GM21360 (cell line): ENCODE measurements at regions not wholly inside any gene's neighbourhood (a gene's known extent, or its start where the extent isn't known, plus 50 kb on each side); places are given as distances from the start of the nearest gene placed in this dataset.

Experiments
- ATAC-seq: cut with Tn5 transposase; IDR thresholded peaks from one replicate; pipeline ENCODE4 v1.9.1; 2021; ENCODE audit warnings: mild to moderate bottlenecking, moderate library complexity; ENCODE audit not compliant: unreplicated experiment

DNA sequence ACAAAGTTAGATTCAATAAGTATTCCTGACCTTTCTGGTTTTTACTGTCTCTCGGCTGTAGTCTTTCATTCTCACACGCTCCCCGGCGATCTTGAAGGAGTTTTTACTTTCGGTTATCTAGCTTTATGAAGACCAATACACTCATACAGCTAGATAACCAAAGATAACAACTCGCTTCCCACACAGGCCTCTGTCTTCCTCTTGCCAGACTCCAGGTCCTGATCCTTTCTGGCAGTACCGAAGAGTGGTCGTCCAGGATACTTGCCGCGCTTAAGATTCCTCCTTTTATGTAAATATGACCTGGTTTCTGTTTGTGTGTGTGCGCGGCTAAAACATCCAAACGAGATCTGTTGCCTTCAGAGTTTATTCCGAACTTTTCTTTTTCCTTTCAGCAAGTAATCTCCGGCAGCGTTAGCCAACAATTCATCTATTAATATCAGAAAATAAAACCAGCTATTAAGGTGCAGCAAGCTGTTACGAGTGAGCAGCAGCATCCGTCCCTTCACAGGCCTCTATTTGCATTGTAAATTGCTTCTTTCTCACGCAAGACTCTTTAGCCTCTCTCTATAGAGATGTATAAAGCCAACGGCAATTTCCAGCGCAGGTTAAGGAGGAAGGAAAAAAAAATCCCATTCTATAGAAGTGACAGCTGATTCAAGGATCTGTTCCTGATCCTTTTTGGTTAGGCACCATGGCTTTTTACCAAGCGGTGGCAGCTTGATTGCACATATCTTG lies 216.1 kb downstream of the MEF2C start:
- peak; percentile 56 for ATAC-seq

DNA sequence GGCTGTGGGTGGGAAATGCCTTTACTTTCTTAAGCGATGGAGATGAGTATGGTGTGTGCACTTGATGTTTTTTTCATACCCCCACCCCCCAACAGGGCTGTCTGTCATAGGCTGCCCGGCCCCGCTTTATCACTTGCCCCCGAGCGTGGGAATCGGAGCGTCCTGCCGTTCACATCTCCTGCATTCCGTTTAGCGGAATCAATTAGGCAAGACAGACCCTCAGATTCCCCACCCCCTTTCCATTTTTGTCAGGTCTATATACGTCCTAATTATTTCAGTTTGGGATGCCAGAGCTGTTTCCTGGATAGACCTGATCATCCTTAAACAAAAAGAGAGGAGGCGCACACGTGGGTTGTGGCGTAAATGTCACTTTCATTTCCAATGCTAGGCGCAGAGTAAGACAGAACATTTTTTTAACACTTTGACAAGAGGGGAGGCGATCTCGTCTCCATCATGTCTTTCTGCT lies 217.2 kb downstream of the MEF2C start:
- ATAC-seq: no peak

DNA sequence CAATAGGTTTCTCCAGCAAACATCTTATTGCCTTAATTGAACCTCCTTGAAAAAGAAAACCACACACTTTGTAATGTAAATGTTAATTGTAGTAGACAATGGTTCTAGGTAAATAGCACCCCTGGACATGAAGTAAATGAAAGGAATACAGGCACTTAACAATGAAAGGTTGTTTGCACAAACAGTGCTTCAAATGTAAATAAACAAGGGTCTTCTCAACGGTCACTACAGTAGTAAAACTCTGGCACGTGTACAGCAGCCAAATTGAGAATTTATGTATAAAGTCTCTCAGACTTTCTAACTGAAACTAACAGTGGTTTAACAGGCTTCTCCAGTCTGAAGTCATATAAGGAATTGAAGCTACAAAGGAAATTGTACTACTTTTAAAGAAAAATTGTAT lies 218.3 kb downstream of the MEF2C start:
- ATAC-seq: no peak

DNA sequence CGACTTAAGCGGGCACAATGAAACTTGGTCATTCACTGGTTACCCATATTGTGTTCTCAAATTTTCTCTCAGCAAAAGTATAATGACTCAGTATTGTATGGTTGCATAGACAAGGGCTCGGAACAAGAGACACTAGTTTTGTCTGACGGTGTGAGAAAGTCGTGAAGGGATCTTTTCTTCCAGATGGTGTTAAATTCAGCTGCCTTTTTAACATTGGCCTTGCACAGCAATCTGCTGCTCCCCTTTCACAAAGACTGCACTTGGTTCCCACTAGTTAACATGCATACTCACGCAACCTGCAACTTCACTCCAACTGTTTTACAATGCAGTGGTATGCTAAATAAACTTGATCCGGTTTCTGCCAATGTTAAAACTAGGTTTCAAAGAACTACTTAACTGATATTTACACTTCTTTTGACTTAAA lies 219.2 kb downstream of the MEF2C start:
- ATAC-seq: no peak

GRCh38 chr5:88662846-88663245 lies 220.1 kb downstream of the MEF2C start:
- no peak for ATAC-seq

DNA sequence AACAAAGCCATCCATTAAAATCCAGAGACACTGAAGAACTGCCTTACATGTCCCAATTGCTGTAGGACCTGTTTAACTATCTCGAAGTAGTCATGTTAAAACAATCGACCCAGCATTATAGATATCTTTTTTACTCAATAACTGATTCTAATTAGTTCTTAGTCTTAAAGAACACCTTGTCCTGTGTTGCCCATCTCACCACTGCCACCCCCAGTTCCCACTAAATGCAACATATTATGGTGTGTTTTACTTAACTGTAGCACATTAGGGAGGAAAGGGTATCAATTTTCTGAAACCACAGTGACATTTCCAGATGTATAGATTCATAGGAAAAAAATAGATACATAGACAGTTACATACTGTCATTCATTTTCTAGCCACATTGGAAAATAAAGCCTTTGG lies 221.2 kb downstream of the MEF2C start:
- no peak for ATAC-seq

- peak; percentile 68 for ATAC-seq
Observed at GRCh38 chr5:88660947-88661805, 221.8 kb downstream of the MEF2C start.

GRCh38 chr5:88660264-88660946 lies 222.6 kb downstream of the MEF2C start:
- ATAC-seq: peak; percentile 41

- peak; percentile 47 for ATAC-seq
Observed at GRCh38 chr5:88659529-88660263, 223.3 kb downstream of the MEF2C start.

GRCh38 chr5:88658886-88659285 lies 224.1 kb downstream of the MEF2C start:
- ATAC-seq: no peak

GRCh38 chr5:88657906-88658775 lies 224.8 kb downstream of the MEF2C start:
- ATAC-seq: no peak

DNA sequence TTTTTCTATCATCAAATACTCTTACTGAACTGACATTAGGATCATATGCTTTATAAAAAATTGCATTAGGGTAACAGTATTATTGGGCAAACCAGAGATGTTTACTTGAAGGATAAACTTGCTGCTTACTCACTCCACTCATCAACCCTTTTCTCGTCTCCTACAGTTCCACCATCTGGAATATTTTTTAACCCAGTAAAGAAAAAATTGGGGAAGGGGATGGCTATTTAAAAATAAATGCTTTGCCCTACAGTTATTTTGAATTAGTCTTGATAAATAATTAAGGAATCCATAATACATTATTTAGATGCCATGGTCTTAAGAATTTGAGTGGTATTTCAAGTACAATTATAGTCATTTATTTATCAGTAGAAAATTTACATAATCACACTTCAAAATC lies 225.8 kb downstream of the MEF2C start:
- ATAC-seq: no peak

- ATAC-seq: no peak
Observed at GRCh38 chr5:88656221-88656950, 226.6 kb downstream of the MEF2C start.

DNA sequence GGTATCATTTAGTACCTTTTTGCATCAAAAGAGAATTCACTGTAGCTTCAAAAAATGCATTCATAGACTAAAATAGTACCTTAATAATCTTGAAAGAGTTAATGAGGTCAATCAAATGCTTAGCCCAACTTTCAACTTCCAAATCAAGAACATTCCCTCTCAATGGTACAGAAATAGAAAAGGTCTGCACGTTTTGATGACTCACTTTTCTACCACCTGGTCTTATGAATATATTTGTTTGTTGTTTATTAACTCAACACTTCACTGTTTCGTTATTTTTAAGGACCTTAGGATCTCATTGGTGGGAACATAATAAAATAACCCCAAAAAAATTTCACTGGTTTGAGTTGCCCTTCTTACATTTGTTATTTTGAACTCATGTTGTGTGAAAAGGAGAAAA lies 229.5 kb downstream of the MEF2C start:
- no peak for ATAC-seq

- ATAC-seq: no peak
Observed at GRCh38 chr5:88647901-88648300, 235.1 kb downstream of the MEF2C start.

- no peak for ATAC-seq
Observed at GRCh38 chr5:88646866-88647265, 236.1 kb downstream of the MEF2C start.

GRCh38 chr5:88644676-88645075 lies 238.3 kb downstream of the MEF2C start:
- ATAC-seq: no peak

DNA sequence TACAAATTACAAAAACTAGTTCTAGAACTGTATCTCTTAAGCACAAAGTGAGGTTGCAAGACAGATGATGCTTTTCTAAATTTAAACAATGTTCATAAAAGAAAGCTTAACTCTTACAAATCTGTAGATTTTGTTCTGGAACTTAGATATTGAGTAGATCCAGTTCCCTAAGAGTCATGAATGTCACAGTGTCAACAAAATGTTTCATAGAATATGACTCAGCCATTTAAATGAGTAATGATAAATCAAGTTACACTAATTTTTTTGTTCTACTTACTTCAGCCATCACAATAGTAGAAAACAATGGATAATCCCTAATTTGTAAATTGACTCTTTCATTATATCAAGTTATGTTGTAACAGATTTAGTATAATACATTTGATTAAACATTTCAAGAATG lies 239.7 kb downstream of the MEF2C start:
- no peak for ATAC-seq

DNA sequence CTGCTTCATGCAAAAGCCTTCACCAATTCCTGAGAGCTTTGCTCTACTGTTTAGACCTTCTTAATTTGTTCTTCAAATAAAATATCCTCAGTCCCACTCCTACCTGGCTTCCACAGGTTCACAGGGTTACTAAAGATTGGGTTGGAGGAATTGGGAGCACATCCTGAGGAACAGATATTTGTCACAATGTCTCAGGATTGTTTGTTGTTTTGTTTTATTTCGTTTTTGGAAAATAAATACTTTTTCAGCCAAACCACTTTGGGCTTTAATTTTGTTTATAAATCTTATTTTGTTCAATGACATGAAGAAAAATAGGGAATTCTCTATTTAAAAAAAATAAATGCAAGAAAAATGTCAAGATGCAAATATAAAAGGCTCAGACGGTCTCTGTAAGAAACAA lies 249.0 kb downstream of the MEF2C start:
- ATAC-seq: no peak
